ENCODE measurements at regions not wholly inside any gene's neighbourhood (a gene's known extent, or its start where the extent isn't known, plus 50 kb on each side); places are given as distances from the start of the nearest gene placed in this dataset.
"Not testable (repeated sequence)": the region's sequence is repeated elsewhere in the genome, so short reads cannot be mapped to it uniquely, and the experiment has no call there.

- Histone ChIP-seq H3K4me3 (replicated peaks; ENCODE audit: low read depth, low read length) (no peak overlapping the region), H3K27me3 (replicated peaks; ENCODE audit: control insufficient read depth, insufficient read depth, low read length) (no peaks in the 10 kb centered on the region), H3K36me3 (ENCODE audit: control insufficient read depth, insufficient read depth, low read length) (no peaks in the 10 kb centered on the region)
- DNase-seq (ENCODE audit: extremely low read depth, insufficient read length): no peak
- TF ChIP-seq CTCF (IDR thresholded peaks at IDR 0.05; ENCODE audit: insufficient read depth, low read length, poor library complexity, severe bottlenecking): no peak
Observed at GRCh38 chr13:80069374-80069773, 271.6 kb downstream of the SPRY2 start.

GRCh38 chr13:80065996-80066395 lies 274.9 kb downstream of the SPRY2 start:
- H3K27me3 ChIP-seq (replicated peaks; ENCODE audit: control insufficient read depth, insufficient read depth, low read length): no peaks in the 10 kb centered on the region
- H3K4me3 ChIP-seq (replicated peaks; ENCODE audit: low read depth, low read length): no peak overlapping the region
- TF ChIP-seq CTCF (IDR thresholded peaks at IDR 0.05; ENCODE audit: insufficient read depth, low read length, poor library complexity, severe bottlenecking): no peak

GRCh38 chr13:80062416-80062815 lies 278.5 kb downstream of the SPRY2 start:
- H3K4me3 ChIP-seq (replicated peaks; ENCODE audit: low read depth, low read length); DNase-seq (ENCODE audit: extremely low read depth, insufficient read length); H3K36me3 ChIP-seq (ENCODE audit: control insufficient read depth, insufficient read depth, low read length); H3K27me3 ChIP-seq (replicated peaks; ENCODE audit: control insufficient read depth, insufficient read depth, low read length): not testable (repeated sequence)

More at GRCh38 chr13:80065996-80066395, 274.9 kb downstream of the SPRY2 start:
- no peaks in the 10 kb centered on the region for H3K36me3 ChIP-seq (ENCODE audit: control insufficient read depth, insufficient read depth, low read length)
- DNase-seq (ENCODE audit: extremely low read depth, insufficient read length): no peak

- no peak for TF ChIP-seq CTCF (IDR thresholded peaks at IDR 0.05; ENCODE audit: insufficient read depth, low read length, poor library complexity, severe bottlenecking)
- Histone ChIP-seq H3K27me3 (replicated peaks; ENCODE audit: control insufficient read depth, insufficient read depth, low read length) (no peaks in the 10 kb centered on the region), H3K36me3 (ENCODE audit: control insufficient read depth, insufficient read depth, low read length) (no peaks in the 10 kb centered on the region), H3K4me3 (replicated peaks; ENCODE audit: low read depth, low read length) (no peak overlapping the region)
- DNase-seq (ENCODE audit: extremely low read depth, insufficient read length): no peak
Observed at GRCh38 chr13:80059789-80060188, 281.1 kb downstream of the SPRY2 start.

- no peak for DNase-seq (ENCODE audit: extremely low read depth, insufficient read length)
- no peak for TF ChIP-seq CTCF (IDR thresholded peaks at IDR 0.05; ENCODE audit: insufficient read depth, low read length, poor library complexity, severe bottlenecking)
- H3K4me3 ChIP-seq (replicated peaks; ENCODE audit: low read depth, low read length): no peak overlapping the region
Observed at GRCh38 chr13:80058626-80059025, 282.3 kb downstream of the SPRY2 start.

GRCh38 chr13:80055847-80056246 lies 285.1 kb downstream of the SPRY2 start:
- H3K36me3 ChIP-seq (ENCODE audit: control insufficient read depth, insufficient read depth, low read length): no peaks in the 10 kb centered on the region
- no peak for DNase-seq (ENCODE audit: extremely low read depth, insufficient read length)
- no peaks in the 10 kb centered on the region for H3K27me3 ChIP-seq (replicated peaks; ENCODE audit: control insufficient read depth, insufficient read depth, low read length)
- TF ChIP-seq CTCF (IDR thresholded peaks at IDR 0.05; ENCODE audit: insufficient read depth, low read length, poor library complexity, severe bottlenecking): no peak
- H3K4me3 ChIP-seq (replicated peaks; ENCODE audit: low read depth, low read length): no peak overlapping the region

More at GRCh38 chr13:80058626-80059025, 282.3 kb downstream of the SPRY2 start:
- Histone ChIP-seq H3K36me3 (ENCODE audit: control insufficient read depth, insufficient read depth, low read length) (no peaks in the 10 kb centered on the region), H3K27me3 (replicated peaks; ENCODE audit: control insufficient read depth, insufficient read depth, low read length) (no peaks in the 10 kb centered on the region)
